DMS 273 treated with DMSO at 0.1 percent for 48 hours (cell line): ENCODE measurements at regions not wholly inside any gene's neighbourhood (a gene's known extent, or its start where the extent isn't known, plus 50 kb on each side); places are given as distances from the start of the nearest gene placed in this dataset.
"Not testable (repeated sequence)": the region's sequence is repeated elsewhere in the genome, so short reads cannot be mapped to it uniquely, and the experiment has no call there.

Source experiments
- DNase-seq: peaks from one replicate; lab custom pipeline; 2025; lab: John Stamatoyannopoulos, UW

GRCh38 chr10:8691498-8692017 is 637.1 kb downstream of the GATA3 start:
- no peak for DNase-seq

- not testable (repeated sequence) for DNase-seq
Measured at GRCh38 chr10:8693635-8694034, 639.1 kb downstream of the GATA3 start.

GRCh38 chr10:8696746-8697145 is 642.3 kb downstream of the GATA3 start:
- no peak for DNase-seq

- DNase-seq: no peak
Measured at GRCh38 chr10:8700689-8701088, 646.2 kb downstream of the GATA3 start.

- DNase-seq: no peak
Measured at GRCh38 chr10:8702181-8702580, 647.7 kb downstream of the GATA3 start.

GRCh38 chr10:8705415-8705814 is 650.9 kb downstream of the GATA3 start:
- DNase-seq: no peak

- DNase-seq: no peak
Measured at GRCh38 chr10:8712656-8713055, 658.2 kb downstream of the GATA3 start.

- no peak for DNase-seq
Measured at GRCh38 chr10:8719971-8720370, 665.5 kb downstream of the GATA3 start.

GRCh38 chr10:8721650-8722049 is 667.2 kb downstream of the GATA3 start:
- DNase-seq: no peak

GRCh38 chr10:8722835-8723234 is 668.3 kb downstream of the GATA3 start:
- no peak for DNase-seq

- DNase-seq: no peak
Measured at GRCh38 chr10:8725343-8725742, 670.9 kb downstream of the GATA3 start.

- DNase-seq: no peak
Measured at GRCh38 chr10:8726084-8726778, 671.7 kb downstream of the GATA3 start.

GRCh38 chr10:8726779-8727084 is 672.2 kb downstream of the GATA3 start:
- no peak for DNase-seq

- DNase-seq: no peak
Measured at GRCh38 chr10:8731121-8732095, 676.9 kb downstream of the GATA3 start.

GRCh38 chr10:8738987-8739386 is 684.5 kb downstream of the GATA3 start:
- DNase-seq: no peak

GRCh38 chr10:8752146-8752843 is 697.8 kb downstream of the GATA3 start:
- no peak for DNase-seq

- no peak for DNase-seq
Measured at GRCh38 chr10:8758029-8758428, 703.5 kb downstream of the GATA3 start.

GRCh38 chr10:8766899-8767298 is 712.4 kb downstream of the GATA3 start:
- no peak for DNase-seq

- no peak for DNase-seq
Measured at GRCh38 chr10:8767591-8767990, 713.1 kb downstream of the GATA3 start.

GRCh38 chr10:8768341-8768740 is 713.9 kb downstream of the GATA3 start:
- DNase-seq: no peak

- DNase-seq: no peak
Measured at GRCh38 chr10:8768852-8769251, 714.4 kb downstream of the GATA3 start.

GRCh38 chr10:8776926-8777622 is 722.6 kb downstream of the GATA3 start:
- no peak for DNase-seq
